ENCODE measurements at regions not wholly inside any gene's neighbourhood (a gene's known extent, or its start where the extent isn't known, plus 50 kb on each side); places are given as distances from the start of the nearest gene placed in this dataset.

GRCh38 chr15:60208709-60209108 is 189.1 kb downstream of the ANXA2 start:
- DNase-seq (ENCODE audit: low read depth in 2 of 3, low spot score in 2 of 3): no peak

DNA sequence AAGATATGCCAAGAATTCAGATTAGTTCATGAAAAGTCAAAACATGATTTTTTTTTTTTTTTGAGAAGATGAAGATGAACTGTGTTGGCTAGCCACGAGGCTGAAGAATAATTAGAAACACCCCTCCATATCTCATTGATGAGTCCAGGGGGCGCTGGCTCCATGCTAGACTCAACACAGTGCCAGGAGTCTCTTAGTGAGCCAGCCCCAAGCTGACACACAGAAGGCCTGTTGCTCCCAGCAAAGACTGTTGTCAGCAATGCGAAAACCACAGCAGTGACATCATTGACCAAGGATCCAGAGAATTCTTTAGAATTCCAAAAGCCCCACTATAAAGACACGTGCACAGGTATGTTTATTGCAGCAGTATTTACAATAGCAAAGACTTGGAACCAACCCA is 185.2 kb downstream of the ANXA2 start:
- DNase-seq (ENCODE audit: low read depth in 2 of 3, low spot score in 2 of 3): no peak

- no peak for DNase-seq (ENCODE audit: low read depth in 2 of 3, low spot score in 2 of 3)
Observed at GRCh38 chr15:60213377-60214000, 184.3 kb downstream of the ANXA2 start.

GRCh38 chr15:60214201-60214600 is 183.6 kb downstream of the ANXA2 start:
- DNase-seq (ENCODE audit: low read depth in 2 of 3, low spot score in 2 of 3): no peak

- no peak for DNase-seq (ENCODE audit: low read depth in 2 of 3, low spot score in 2 of 3)
Observed at GRCh38 chr15:60215225-60215963, 182.4 kb downstream of the ANXA2 start.

GRCh38 chr15:60217161-60217560 is 180.6 kb downstream of the ANXA2 start:
- no peak for DNase-seq (ENCODE audit: low read depth in 2 of 3, low spot score in 2 of 3)

DNA sequence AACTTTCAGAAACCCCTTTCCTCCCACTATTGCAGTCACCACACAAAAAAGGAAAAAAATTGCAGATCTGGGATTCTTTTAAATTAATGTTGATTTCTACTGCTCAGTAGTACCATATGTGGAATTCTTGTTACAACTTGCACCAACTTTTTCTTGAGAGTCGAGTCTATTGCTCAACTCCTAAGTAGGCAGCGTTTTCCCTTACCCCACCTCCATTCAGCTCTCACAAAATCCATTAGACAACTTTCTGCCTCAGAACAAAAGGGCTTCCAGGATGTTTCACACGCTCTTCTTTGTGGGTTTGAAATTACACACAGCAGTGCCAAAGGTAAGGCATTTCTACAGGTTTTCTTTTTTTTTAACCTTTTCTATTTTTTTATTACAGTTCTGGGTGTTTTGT is 179.5 kb downstream of the ANXA2 start:
- DNase-seq (ENCODE audit: low read depth in 2 of 3, low spot score in 2 of 3): no peak

DNA sequence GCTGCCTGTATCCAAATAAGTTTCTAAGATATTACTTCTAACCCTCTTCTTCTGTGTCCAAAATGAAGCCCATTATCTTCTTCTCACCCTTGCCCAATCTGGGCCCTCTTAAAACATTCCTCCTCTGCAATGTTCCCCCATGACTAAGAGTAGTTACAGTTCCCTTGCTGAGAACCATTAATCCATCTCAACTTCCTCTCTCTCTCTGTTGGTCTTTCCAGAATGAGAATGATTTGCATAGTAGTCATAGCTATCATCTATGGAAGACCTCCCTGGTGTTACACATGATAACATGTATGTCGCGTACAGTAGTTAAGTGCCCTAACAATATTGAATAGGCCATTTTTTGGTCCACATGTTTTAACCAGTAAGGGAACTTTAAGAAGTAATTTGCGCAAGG is 177.9 kb downstream of the ANXA2 start:
- DNase-seq (ENCODE audit: low read depth in 2 of 3, low spot score in 2 of 3): no peak

- no peak for DNase-seq (ENCODE audit: low read depth in 2 of 3, low spot score in 2 of 3)
Observed at GRCh38 chr15:60221356-60221755, 176.4 kb downstream of the ANXA2 start.

DNA sequence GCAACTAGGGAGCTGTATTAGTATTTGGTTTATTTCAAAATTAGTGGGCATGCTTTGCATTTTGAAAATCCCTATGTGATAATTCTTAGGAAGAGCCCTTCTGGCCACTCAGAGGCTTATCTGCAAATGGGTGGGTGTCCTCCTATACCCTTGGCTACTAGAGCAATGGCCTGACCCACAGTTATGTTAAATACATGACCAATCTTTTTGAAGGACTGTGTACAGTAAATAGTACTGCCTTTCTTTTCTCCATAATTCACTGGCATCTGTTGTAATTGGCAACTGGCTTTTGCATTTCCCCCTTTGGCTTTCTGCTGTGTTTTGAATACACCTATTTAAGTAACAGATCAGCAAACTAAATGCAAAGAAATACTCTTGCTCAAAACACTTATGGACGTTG is 175.4 kb downstream of the ANXA2 start:
- no peak for DNase-seq (ENCODE audit: low read depth in 2 of 3, low spot score in 2 of 3)

DNA sequence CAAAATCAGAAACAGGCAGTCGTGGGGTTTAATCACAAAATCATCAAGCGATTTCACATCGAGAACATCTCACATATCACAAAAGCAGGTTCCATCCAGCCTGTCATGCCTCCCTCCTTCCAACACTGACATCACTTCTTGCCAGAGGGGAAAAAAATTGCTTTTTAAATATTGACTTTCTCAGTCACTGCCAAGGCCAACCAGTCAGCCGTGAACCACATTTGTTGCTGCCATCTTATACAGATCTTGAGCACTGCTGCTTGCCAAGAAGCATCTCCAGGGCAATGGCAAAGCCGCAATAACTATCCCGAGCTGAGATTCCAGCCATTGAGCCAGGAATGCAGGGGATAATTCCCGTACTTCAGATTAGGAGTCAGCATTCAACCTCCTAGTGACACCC is 174.6 kb downstream of the ANXA2 start:
- DNase-seq (ENCODE audit: low read depth in 2 of 3, low spot score in 2 of 3): no peak

DNA sequence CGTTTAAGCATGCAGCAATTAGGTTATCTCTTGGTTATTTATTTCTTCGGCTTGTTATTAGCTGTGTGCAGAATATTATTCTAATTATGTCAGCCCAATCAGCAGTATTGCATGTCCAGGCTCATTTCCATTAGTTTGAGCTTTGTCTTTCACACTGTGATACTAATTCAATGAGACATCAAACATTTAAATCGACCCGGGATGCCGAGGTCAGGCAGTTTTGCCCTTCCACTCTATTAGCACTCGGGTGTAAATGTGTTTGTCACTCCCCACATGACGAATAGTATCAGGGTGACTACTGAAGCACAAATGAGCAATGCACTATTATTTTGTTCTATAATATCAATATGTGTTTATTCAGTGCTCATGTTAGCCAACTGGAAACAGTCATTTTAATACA is 170.9 kb downstream of the ANXA2 start:
- no peak for DNase-seq (ENCODE audit: low read depth in 2 of 3, low spot score in 2 of 3)

GRCh38 chr15:60228101-60228500 is 169.7 kb downstream of the ANXA2 start:
- no peak for DNase-seq (ENCODE audit: low read depth in 2 of 3, low spot score in 2 of 3)

- DNase-seq (ENCODE audit: low read depth in 2 of 3, low spot score in 2 of 3): no peak
Observed at GRCh38 chr15:60228619-60229018, 169.2 kb downstream of the ANXA2 start.

GRCh38 chr15:60235951-60236710 is 161.7 kb downstream of the ANXA2 start:
- DNase-seq (ENCODE audit: low read depth in 2 of 3, low spot score in 2 of 3): no peak

DNA sequence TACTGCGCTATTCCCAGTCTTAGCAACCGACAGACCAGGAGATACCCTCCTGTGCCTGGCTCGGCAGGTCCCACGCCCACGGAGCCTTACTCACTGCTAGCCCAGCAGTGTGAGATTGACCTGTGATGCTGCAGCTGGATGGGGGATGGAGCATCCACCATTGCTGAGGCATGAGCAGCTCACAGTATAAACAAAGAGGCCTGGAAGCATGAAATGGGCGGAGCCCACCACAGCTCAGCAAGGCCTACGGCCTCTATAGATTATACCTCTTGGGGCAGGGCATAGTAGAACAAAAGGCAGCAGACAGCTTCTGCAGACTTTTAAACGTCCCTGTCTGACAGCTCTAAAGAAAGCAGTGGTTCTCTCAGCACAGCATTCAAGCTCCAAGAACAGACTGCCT is 160.3 kb downstream of the ANXA2 start:
- DNase-seq (ENCODE audit: low read depth in 2 of 3, low spot score in 2 of 3): no peak

DNA sequence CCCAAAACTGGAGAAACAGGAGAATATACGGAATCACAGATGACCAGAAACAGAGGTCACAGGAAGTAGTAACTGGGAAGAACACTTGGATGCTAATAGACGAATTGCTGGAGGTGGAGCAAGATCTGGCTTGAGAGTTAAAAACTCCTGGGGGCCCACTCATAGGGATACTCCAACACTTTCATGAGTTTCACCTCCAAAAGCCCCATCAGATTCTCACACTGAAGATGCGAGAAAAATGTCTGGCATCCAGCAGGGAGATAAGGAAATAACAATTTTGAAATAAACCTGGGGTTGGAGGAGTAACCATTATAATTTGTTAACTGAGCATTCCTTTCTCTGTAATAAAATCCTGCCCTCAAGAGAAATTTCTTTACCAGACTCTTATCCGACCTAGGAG is 154.0 kb downstream of the ANXA2 start:
- no peak for DNase-seq (ENCODE audit: low read depth in 2 of 3, low spot score in 2 of 3)

- DNase-seq (ENCODE audit: low read depth in 2 of 3, low spot score in 2 of 3): no peak
Observed at GRCh38 chr15:60244813-60245212, 153.0 kb downstream of the ANXA2 start.

GRCh38 chr15:60250316-60250715 is 147.5 kb downstream of the ANXA2 start:
- DNase-seq (ENCODE audit: low read depth in 2 of 3, low spot score in 2 of 3): no peak

GRCh38 chr15:60251300-60252070 is 146.3 kb downstream of the ANXA2 start:
- no peak for DNase-seq (ENCODE audit: low read depth in 2 of 3, low spot score in 2 of 3)

GRCh38 chr15:60254416-60254815 is 143.4 kb downstream of the ANXA2 start:
- DNase-seq (ENCODE audit: low read depth in 2 of 3, low spot score in 2 of 3): no peak

- DNase-seq (ENCODE audit: low read depth in 2 of 3, low spot score in 2 of 3): no peak
Observed at GRCh38 chr15:60255390-60255789, 142.4 kb downstream of the ANXA2 start.
